ENCODE measurements at regions not wholly inside any gene's neighbourhood (a gene's known extent, or its start where the extent isn't known, plus 50 kb on each side); places are given as distances from the start of the nearest gene placed in this dataset.

- H2BK20ac ChIP-seq (ENCODE audit: low read length): no peak overlapping the region
Observed at GRCh38 chr11:134675983-134676382, 263.9 kb upstream of the B3GAT1 start.

More at GRCh38 chr11:134675983-134676382, 263.9 kb upstream of the B3GAT1 start:
- no peak overlapping the region for H3K18ac ChIP-seq (ENCODE audit: extremely low read depth, low read length)
- H4K20me1 ChIP-seq (replicated peaks in 1 of 2; ENCODE audit: control insufficient read depth in 1 of 2, insufficient read depth in 2 of 2, low read length in 2 of 2): no peaks in the 10 kb centered on the region
- no peak overlapping the region for H3K4me2 ChIP-seq (ENCODE audit: insufficient read depth in 1 of 2, low read depth in 2 of 2, low read length in 2 of 2)
- no peaks in the 10 kb centered on the region for H3K36me3 ChIP-seq (ENCODE audit: control insufficient read depth in 2 of 4, insufficient read depth in 4 of 4, low read length in 3 of 4)
- H3K27me3 ChIP-seq (replicated peaks in 1 of 4; ENCODE audit: control insufficient read depth in 3 of 4, extremely low read depth in 1 of 4, insufficient read depth in 3 of 4, low read length in 3 of 4): no peaks in the 10 kb centered on the region; a peak in 3 of 7 replicates
- DNase-seq (ENCODE audit: low read depth in 1 of 2, low spot score in 2 of 2) (no peak), FAIRE-seq (no peak)
- no peak overlapping the region for H2BK12ac ChIP-seq (ENCODE audit: low read depth, low read length)
- no peak overlapping the region for H3K4me3 ChIP-seq (ENCODE audit: extremely low read depth in 1 of 4, insufficient read depth in 2 of 4, low read depth in 3 of 4, low read length in 4 of 4)
- H4K91ac ChIP-seq (replicated peaks; ENCODE audit: insufficient read length, low read length): no peak overlapping the region
- H3K9ac ChIP-seq (replicated peaks in 1 of 4; ENCODE audit: extremely low read depth in 1 of 4, low read depth in 3 of 4, low read length in 3 of 4): no peak overlapping the region
- H3K23ac ChIP-seq (ENCODE audit: insufficient read length): no peak overlapping the region
- no peak overlapping the region for H2AFZ ChIP-seq (ENCODE audit: low read length)
- no peaks in the 10 kb centered on the region for H3K9me3 ChIP-seq (ENCODE audit: insufficient read depth in 2 of 2, low read depth in 1 of 2, low read length in 1 of 2)
- CTCF ChIA-PET (ENCODE audit: partially characterized antibody): interaction anchor here (1.7 kb wide), 1 partner anchor 11 kb away, joined by 4 read pairs; no protein-coding TSS in a partner anchor
- no peak overlapping the region for H2AK5ac ChIP-seq (ENCODE audit: low read depth, low read length)
- TF ChIP-seq CHD2 (IDR thresholded peaks at IDR 0.05; ENCODE audit: low read length) (no peak), ATF3 (IDR thresholded peaks at IDR 0.05; ENCODE audit: insufficient read depth, low read depth, low read length) (no peak), PHF8 (conservative IDR thresholded peaks at IDR 0.05; ENCODE audit: low read depth, low read length) (no peak)
- POLR2A ChIA-PET (ENCODE audit: partially characterized antibody): no interaction called here
- no peaks in the 10 kb centered on the region for H3K79me2 ChIP-seq (ENCODE audit: control insufficient read depth in 1 of 2, insufficient read depth in 2 of 2, low read length in 2 of 2)
- no peak overlapping the region for H3K56ac ChIP-seq (replicated peaks; ENCODE audit: insufficient read length, low read depth, low read length)
- no peak overlapping the region for H4K5ac ChIP-seq (ENCODE audit: insufficient read length, low read depth, low read length)
- H3K14ac ChIP-seq (ENCODE audit: insufficient read length): no peak overlapping the region
- WGBS, 2 experiments (ENCODE audit: extremely low coverage in 1 of 2, insufficient coverage in 1 of 2, insufficient read length in 1 of 2, insufficient replicate concordance in 2 of 2, low coverage in 1 of 2, low lambda C conversion rate in 2 of 2, missing lambda C conversion rate in 1 of 2): 66% methylated on average over 5 of the region's 5 CpGs; no CpG with 5 or more reads in 1 of the 2 experiments
- peaks cover 0 to 2% (median 0%) of the 10 kb centered on the region in 4 experiments; a peak in 1 of 7 replicates for H3K4me1 ChIP-seq (replicated peaks in 1 of 4; ENCODE audit: control insufficient read depth in 3 of 4, insufficient read depth in 4 of 4, low read length in 3 of 4)
- no peak overlapping the region for H2BK120ac ChIP-seq (replicated peaks; ENCODE audit: low read depth, low read length)
- H3K27ac ChIP-seq (ENCODE audit: low read depth, low read length): no peak overlapping the region
- H3K79me1 ChIP-seq (ENCODE audit: low read depth, low read length): no peaks in the 10 kb centered on the region
- H2BK15ac ChIP-seq (ENCODE audit: low read length): no peak overlapping the region
- H3K23me2 ChIP-seq (ENCODE audit: low read depth, low read length): no peaks in the 10 kb centered on the region
- H4K8ac ChIP-seq (ENCODE audit: extremely low read depth, insufficient read depth, low read length): no peak overlapping the region
- H2BK5ac ChIP-seq (ENCODE audit: low read depth, low read length): no peak overlapping the region
- H3K4ac ChIP-seq (replicated peaks; ENCODE audit: insufficient read length, low read depth, low read length): no peak overlapping the region
